IMR-90 (cell line): ENCODE measurements at regions not wholly inside any gene's neighbourhood (a gene's known extent, or its start where the extent isn't known, plus 50 kb on each side); places are given as distances from the start of the nearest gene placed in this dataset.

Experiments
- MAFK ChIP-seq: IDR thresholded peaks from 2 replicates; pipeline ENCODE4 v1.6.1; 2012; ENCODE audit warnings: low read depth, low read length, improper control_type of control experiment
- TF ChIP-seq, protein P1 (sequence below): conservative IDR thresholded peaks from 2 replicates; pipeline ENCODE4 v1.5.1; 2012; ENCODE audit warnings: mild to moderate bottlenecking, low read depth, low read length, improper control_type of control experiment

DNA sequence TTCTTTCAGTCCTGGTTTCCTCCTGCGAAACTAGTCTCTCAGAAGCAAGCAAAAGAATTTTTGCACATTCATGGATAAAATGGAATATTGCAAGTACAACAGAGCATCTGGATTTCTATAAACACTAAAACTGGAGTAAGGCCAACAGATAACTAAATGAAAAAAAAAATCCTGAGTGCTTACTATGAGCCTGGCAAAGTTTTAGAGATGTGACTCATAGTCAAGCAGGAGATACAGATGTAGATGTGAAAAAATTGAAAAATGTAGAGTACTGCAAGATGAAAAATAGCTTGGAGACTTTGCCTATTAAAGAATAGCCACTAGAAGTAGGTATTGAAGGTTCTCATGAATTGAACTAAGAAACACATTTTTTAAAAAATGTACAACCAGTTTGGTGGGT is 397.4 kb downstream of the OTOL1 start:
- TF ChIP-seq, protein P1, sequence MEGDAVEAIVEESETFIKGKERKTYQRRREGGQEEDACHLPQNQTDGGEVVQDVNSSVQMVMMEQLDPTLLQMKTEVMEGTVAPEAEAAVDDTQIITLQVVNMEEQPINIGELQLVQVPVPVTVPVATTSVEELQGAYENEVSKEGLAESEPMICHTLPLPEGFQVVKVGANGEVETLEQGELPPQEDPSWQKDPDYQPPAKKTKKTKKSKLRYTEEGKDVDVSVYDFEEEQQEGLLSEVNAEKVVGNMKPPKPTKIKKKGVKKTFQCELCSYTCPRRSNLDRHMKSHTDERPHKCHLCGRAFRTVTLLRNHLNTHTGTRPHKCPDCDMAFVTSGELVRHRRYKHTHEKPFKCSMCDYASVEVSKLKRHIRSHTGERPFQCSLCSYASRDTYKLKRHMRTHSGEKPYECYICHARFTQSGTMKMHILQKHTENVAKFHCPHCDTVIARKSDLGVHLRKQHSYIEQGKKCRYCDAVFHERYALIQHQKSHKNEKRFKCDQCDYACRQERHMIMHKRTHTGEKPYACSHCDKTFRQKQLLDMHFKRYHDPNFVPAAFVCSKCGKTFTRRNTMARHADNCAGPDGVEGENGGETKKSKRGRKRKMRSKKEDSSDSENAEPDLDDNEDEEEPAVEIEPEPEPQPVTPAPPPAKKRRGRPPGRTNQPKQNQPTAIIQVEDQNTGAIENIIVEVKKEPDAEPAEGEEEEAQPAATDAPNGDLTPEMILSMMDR = no peak
- TF ChIP-seq MAFK = 0 out of 2 replicates have a peak, but pooled peaks have one; percentile 28
